ENCODE measurements at regions not wholly inside any gene's neighbourhood (a gene's known extent, or its start where the extent isn't known, plus 50 kb on each side); places are given as distances from the start of the nearest gene placed in this dataset.
A peak's percentile ranks its signal among the peaks of the same experiment; 100 is the strongest.
"Not testable (repeated sequence)": the region's sequence is repeated elsewhere in the genome, so short reads cannot be mapped to it uniquely, and the experiment has no call there.

DNA sequence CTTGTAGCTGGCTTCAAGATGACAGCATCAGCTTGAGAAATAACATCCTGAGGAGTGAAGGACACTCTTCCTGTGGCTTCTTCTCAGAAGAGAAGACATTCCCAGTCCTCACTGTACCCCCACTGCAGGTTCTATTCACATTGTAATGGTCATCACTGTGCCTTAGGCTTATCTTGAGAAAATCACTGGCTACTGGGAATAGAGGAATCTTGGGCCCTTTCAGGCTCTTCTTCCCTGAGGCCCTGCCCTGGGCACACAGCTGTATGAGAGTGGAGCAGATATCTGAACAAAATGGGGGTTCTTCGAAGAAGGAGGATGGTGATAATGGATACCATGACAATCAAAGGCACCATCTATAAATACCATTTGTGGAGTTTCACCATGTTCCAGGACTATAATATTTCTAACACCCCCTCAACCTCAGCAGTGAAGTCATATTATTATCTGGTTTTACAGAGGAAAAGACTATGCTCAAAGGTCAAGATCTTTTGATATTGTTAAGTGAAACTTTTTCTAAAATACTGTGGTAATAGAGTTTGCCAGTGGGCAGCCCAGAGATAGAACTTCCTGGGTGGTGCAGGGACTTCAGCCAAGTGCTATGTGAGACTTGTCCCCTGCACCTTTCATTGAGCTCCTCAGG is 143.1 kb upstream of the KCNE2 start:
- DNase-seq = no peak

DNA sequence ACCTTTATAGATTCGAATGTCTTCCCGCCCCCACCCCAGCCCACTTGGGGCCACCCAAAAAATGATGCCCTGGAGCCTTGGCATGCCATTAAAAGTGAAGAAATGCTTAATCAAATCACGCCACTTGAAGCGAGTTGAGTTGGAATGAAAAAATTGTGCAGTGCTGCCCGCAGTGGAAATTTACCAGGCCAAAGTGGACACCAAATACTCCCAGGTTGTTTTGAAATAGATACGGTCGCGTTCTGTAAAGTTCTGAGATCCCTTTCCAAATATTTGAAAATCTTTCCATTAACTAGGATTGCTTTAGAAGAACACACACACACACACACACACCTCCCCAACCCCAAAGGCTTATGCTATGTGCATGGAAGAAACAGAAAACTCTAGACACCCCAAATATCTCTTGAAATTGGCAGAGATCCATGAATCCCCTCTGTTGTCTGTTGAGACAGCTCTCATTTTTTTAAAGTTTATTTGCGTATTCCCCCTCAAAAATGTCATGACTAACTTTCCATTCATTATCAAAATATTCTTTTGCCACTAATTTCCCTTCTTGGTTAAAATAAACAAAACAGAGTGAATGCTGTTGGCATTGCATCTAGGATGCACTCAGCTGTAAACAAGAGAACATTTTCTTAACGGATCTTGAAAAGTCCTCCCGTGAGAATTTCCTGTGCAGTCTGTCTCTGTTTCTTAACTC is 142.3 kb upstream of the KCNE2 start:
- DNase-seq = no peak

- no peak for DNase-seq
Observed at GRCh38 chr21:34222031-34222335, 141.8 kb upstream of the KCNE2 start.

DNA sequence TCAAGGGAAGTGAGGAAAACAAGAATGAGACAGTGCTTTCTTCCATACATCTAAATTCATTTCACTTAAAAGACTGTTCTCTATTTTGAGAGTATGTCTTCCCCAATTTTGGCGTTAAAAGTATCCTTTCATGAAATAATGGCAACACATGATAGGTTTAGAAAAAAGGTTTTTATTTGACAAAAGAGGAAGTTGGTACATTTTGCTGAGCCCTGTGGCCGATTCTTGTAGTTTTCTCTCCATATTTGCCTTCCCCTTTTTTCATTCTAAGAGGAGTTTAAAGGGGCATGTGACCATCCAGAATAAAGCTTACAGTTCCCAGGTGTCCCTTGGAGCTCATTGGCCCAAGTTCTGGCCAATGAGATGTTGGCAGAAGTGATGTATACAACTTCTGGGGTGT is 140.4 kb upstream of the KCNE2 start:
- no peak for DNase-seq

GRCh38 chr21:34227386-34227852 is 136.4 kb upstream of the KCNE2 start:
- DNase-seq = no peak

DNA sequence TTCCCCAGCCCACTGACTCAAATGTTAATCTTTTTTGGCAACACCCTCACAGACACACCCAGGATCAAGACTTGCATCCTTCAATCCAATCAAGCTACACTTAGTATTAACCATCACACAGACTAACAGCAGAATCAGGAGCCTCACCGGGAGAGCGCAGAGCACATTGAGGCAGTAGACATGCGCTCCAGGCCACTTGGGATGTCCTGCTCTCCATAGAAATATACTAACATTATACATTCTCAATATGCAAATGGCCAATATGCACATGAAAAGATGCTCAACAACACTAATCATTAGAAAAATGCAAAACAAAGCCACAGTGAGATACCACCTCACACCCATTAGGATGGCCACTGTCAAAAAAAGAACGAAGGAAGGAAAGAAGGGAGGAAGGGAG is 135.0 kb upstream of the KCNE2 start:
- DNase-seq = no peak

DNA sequence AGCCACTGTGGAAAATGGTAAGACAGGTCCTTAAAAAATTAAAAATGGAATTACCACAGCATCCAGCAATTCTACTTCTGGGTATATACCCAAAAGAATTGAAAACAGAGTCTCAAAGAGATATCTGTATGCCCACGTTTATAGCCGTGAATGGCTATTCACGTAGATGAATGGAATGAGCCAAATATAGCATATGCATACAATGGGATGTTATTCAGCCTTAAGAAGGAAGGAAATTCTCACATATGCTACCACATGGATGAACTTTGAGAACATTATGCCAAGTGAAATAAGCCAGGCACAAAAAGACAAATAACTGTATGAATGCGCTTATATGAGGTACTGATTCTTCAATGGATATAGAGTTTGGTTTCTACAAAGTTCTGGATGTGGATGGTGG is 134.5 kb upstream of the KCNE2 start:
- DNase-seq = no peak

DNA sequence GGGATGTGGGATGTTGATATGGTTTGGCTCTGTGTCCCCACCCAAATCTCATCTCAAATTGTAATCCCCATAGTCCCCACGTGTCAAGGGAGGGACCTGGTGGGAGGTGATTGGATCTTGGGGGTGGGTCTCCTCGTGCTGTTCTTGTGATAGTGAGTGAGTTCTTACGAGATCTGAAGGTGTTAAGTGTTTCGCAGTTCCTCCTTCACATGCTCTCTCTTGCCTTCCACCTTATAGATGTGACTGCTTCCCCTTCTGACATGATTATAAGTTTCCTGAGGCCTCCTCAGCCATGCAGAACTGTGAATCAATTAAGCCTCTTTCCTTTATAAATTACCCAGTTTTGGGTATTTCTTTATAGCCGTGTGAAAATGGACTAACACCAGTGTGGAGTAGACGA is 130.1 kb upstream of the KCNE2 start:
- DNase-seq = not testable (repeated sequence)

GRCh38 chr21:34235514-34235913 is 128.3 kb upstream of the KCNE2 start:
- no peak for DNase-seq

DNA sequence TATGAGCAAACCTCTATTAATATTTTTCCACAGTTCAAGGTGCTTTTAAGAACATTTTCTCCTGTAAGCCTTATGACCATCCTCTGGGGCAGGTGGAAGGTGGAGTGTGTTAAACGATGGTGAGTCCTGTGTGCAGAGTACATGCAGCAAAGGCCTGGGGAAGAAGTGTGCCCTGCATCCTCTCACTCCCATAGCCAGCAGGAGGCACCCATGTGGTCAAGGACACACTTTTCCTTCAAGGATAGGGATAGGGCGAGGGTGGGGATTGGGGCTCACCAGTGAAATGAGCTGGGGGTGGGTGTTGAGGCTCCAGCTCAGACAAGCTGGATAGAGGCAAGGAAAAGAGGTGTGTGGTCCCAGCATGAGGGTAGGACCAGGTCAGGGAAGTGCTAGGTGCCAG is 120.8 kb upstream of the KCNE2 start:
- no peak for DNase-seq

- no peak for DNase-seq
Observed at GRCh38 chr21:34243562-34243961, 120.2 kb upstream of the KCNE2 start.

DNA sequence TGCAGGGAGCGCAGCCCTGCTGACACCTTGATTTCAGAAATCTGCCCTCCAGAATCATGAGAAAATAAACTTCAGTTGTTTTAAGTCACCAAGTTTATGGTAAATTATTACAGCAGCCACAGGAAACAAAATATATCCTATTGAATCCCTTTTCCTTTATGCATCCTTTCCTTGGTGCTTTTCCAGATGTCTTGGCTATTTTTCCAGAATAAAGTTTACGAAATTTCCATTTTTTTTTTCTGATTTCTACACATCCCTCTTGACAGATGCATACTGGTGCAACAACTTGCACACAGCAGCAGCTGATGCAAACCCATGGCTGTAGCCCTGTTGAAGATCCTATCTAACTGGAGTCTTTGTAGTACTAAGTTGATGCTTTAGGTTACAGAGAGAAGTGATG is 111.1 kb upstream of the KCNE2 start:
- DNase-seq = no peak

GRCh38 chr21:34255073-34255472 is 108.7 kb upstream of the KCNE2 start:
- no peak for DNase-seq

GRCh38 chr21:34260277-34261008 is 103.4 kb upstream of the KCNE2 start:
- DNase-seq = no peak

GRCh38 chr21:34261841-34262468 is 101.9 kb upstream of the KCNE2 start:
- DNase-seq = peak; percentile 21

- DNase-seq = no peak
Observed at GRCh38 chr21:34262469-34262845, 101.3 kb upstream of the KCNE2 start.

DNA sequence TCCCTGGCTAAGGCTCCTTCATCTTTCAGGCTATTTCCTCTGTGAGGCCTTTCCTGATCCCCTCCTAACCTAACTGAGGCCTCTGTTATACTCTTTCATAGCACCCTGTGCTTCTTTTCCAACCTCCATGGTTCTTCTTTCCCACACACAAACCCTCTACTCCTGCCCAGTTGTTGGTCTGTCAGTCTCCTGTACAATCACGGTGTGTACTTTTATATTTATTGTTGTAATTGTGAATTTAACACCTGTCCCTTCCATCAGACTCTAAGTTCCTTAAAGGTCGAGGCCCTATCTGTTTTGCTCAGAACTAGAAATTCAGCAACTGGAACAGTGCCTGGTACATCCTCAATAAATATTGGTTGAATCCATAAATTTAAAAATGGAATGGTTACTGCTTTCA is 100.2 kb upstream of the KCNE2 start:
- no peak for DNase-seq

- no peak for DNase-seq
Observed at GRCh38 chr21:34266351-34266750, 97.5 kb upstream of the KCNE2 start.

DNA sequence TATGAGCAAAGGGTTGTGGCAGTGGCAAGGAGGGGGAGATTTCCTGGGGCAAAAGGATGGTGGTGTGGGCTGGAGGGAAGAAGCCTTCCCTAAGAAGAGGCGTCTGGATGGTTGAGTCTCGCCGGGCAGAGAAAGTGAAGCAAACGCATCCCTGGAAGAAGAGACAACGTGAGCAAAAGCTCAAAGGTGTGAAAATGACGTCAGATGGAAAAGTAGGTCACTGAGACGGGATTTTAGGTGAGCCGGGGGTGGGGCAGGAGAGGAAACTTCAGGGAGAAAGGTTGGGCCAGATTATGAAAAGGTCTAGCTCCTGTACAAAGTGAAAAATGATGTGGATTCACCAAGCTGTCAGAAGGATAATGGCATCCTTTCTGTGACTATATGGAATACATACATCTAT is 95.3 kb upstream of the KCNE2 start:
- DNase-seq = peak; percentile 12

- DNase-seq = peak; percentile 25
Observed at GRCh38 chr21:34270411-34270810, 93.4 kb upstream of the KCNE2 start.

DNA sequence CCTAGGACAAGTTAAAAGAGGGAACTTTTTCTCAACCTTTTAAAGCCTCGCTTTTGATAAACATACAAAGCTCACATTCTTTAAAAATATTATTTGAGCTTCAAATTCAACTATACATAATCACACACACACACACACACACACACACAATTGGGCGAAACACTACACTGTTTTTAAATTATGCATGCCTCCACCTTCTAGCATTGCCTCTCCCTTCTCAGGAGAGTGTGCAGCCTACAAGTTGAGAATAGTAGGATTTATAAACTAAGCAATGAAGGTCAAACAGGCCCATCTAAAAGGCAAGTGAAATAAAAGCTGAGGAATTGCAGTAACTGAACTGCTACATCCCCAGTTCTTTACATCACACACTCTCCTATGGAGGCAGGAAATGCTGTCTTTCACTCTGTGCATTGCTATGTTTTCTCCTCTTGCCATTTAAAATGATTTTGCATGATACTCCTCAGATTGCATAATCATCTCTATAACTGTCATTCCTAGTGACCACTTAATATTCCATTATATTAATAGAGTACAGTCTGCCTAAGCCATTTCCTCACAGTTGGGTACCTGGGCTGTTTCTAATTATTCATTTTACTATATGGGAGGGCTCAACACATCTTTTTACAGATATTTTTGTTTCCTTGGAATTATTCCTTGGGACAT is 92.5 kb upstream of the KCNE2 start:
- DNase-seq = peak; percentile 3

DNA sequence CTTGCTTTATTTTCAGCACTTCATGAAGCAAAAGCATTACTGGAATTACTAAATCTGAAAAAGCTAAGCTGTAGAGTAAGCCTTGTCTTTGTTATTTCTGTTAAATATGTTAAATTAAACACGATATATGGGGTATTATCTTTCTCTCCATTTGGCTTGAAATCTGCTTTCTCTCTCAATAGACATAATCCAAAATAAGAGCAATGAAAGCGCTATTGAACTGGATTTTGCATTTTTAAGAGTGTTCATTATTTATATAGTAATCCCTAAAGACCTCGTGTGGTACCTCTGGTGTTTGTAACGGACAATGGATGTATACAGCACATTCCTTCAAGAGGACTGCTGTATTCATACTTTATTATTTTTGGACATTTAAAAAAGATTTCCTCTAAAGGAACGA is 91.5 kb upstream of the KCNE2 start:
- DNase-seq = no peak

DNA sequence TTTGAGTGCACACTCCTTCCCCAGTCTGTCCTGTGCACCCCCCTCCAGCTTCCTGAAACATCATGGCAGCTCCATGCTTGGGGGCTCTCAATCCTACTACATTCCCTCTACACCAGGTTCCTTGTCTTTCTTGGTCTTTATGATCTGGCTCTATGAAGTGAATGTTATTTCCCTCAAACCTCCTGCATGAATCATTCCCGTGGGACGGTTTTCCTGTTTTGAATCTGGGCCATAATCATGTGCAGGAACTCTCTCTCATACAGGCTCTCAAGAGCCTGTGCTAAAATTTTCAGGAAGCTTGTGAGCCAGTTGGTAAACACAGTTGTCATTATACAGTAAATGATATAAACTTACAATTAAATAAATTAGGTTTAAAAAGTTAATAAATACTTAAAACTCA is 89.8 kb upstream of the KCNE2 start:
- DNase-seq = peak; percentile 12
